ENCODE measurements at regions not wholly inside any gene's neighbourhood (a gene's known extent, or its start where the extent isn't known, plus 50 kb on each side); places are given as distances from the start of the nearest gene placed in this dataset.

GRCh38 chr21:16811970-16812369, 700.9 kb upstream of the CXADR start:
- H3K27ac ChIP-seq (ENCODE audit: low read depth, low read length) = no peak overlapping the region
- H3K9me3 ChIP-seq (ENCODE audit: control insufficient read depth in 1 of 2, low read length in 2 of 2) = peaks cover 10 to 12% of the 10 kb centered on the region in 2 donors
- H3K4me1 ChIP-seq (ENCODE audit: control insufficient read depth in 1 of 2, insufficient read depth in 2 of 2, low read length in 2 of 2) = no peaks in the 10 kb centered on the region
- no peaks in the 10 kb centered on the region for H3K27me3 ChIP-seq (ENCODE audit: control insufficient read depth in 1 of 2, insufficient read depth in 2 of 2, low read length in 2 of 2)
- no peaks in the 10 kb centered on the region for H3K36me3 ChIP-seq (ENCODE audit: control insufficient read depth in 1 of 2, insufficient read depth in 2 of 2, low read length in 2 of 2)
- H3K9ac ChIP-seq (ENCODE audit: low read depth in 1 of 2, low read length in 2 of 2) = no peak overlapping the region
- no peak overlapping the region for H3K4me3 ChIP-seq (ENCODE audit: low read depth in 1 of 2, low read length in 2 of 2)

GRCh38 chr21:16815243-16815642, 697.6 kb upstream of the CXADR start:
- Histone ChIP-seq H3K9ac (ENCODE audit: low read depth in 1 of 2, low read length in 2 of 2) (no peak overlapping the region), H3K36me3 (ENCODE audit: control insufficient read depth in 1 of 2, insufficient read depth in 2 of 2, low read length in 2 of 2) (no peaks in the 10 kb centered on the region), H3K27ac (ENCODE audit: low read depth, low read length) (no peak overlapping the region), H3K4me1 (ENCODE audit: control insufficient read depth in 1 of 2, insufficient read depth in 2 of 2, low read length in 2 of 2) (no peaks in the 10 kb centered on the region), H3K27me3 (ENCODE audit: control insufficient read depth in 1 of 2, insufficient read depth in 2 of 2, low read length in 2 of 2) (no peaks in the 10 kb centered on the region), H3K4me3 (ENCODE audit: low read depth in 1 of 2, low read length in 2 of 2) (no peak overlapping the region), H3K9me3 (ENCODE audit: control insufficient read depth in 1 of 2, low read length in 2 of 2) (peaks cover 4% of the 10 kb centered on the region in 2 donors)

GRCh38 chr21:16821588-16821987, 691.3 kb upstream of the CXADR start:
- Histone ChIP-seq H3K27ac (ENCODE audit: low read depth, low read length) (no peak overlapping the region), H3K4me1 (ENCODE audit: control insufficient read depth in 1 of 2, insufficient read depth in 2 of 2, low read length in 2 of 2) (no peaks in the 10 kb centered on the region), H3K9me3 (ENCODE audit: control insufficient read depth in 1 of 2, low read length in 2 of 2) (peaks cover 19 to 27% of the 10 kb centered on the region in 2 donors), H3K9ac (ENCODE audit: low read depth in 1 of 2, low read length in 2 of 2) (no peak overlapping the region), H3K4me3 (ENCODE audit: low read depth in 1 of 2, low read length in 2 of 2) (no peak overlapping the region), H3K36me3 (ENCODE audit: control insufficient read depth in 1 of 2, insufficient read depth in 2 of 2, low read length in 2 of 2) (no peaks in the 10 kb centered on the region), H3K27me3 (ENCODE audit: control insufficient read depth in 1 of 2, insufficient read depth in 2 of 2, low read length in 2 of 2) (no peaks in the 10 kb centered on the region)

GRCh38 chr21:16829532-16829931, 683.3 kb upstream of the CXADR start:
- Histone ChIP-seq H3K9ac (ENCODE audit: low read depth in 1 of 2, low read length in 2 of 2) (no peak overlapping the region), H3K27ac (ENCODE audit: low read depth, low read length) (no peak overlapping the region), H3K36me3 (ENCODE audit: control insufficient read depth in 1 of 2, insufficient read depth in 2 of 2, low read length in 2 of 2) (no peaks in the 10 kb centered on the region), H3K4me3 (ENCODE audit: low read depth in 1 of 2, low read length in 2 of 2) (no peak overlapping the region), H3K4me1 (ENCODE audit: control insufficient read depth in 1 of 2, insufficient read depth in 2 of 2, low read length in 2 of 2) (no peaks in the 10 kb centered on the region), H3K9me3 (ENCODE audit: control insufficient read depth in 1 of 2, low read length in 2 of 2) (peaks cover 5 to 27% of the 10 kb centered on the region in 2 donors), H3K27me3 (ENCODE audit: control insufficient read depth in 1 of 2, insufficient read depth in 2 of 2, low read length in 2 of 2) (no peaks in the 10 kb centered on the region)

- Histone ChIP-seq H3K27ac (ENCODE audit: low read depth, low read length) (no peak overlapping the region), H3K4me1 (ENCODE audit: control insufficient read depth in 1 of 2, insufficient read depth in 2 of 2, low read length in 2 of 2) (no peaks in the 10 kb centered on the region), H3K4me3 (ENCODE audit: low read depth in 1 of 2, low read length in 2 of 2) (no peak overlapping the region), H3K36me3 (ENCODE audit: control insufficient read depth in 1 of 2, insufficient read depth in 2 of 2, low read length in 2 of 2) (no peaks in the 10 kb centered on the region), H3K27me3 (ENCODE audit: control insufficient read depth in 1 of 2, insufficient read depth in 2 of 2, low read length in 2 of 2) (no peaks in the 10 kb centered on the region), H3K9me3 (ENCODE audit: control insufficient read depth in 1 of 2, low read length in 2 of 2) (peaks cover 7 to 14% of the 10 kb centered on the region in 2 donors), H3K9ac (ENCODE audit: low read depth in 1 of 2, low read length in 2 of 2) (no peak overlapping the region)
Measured at GRCh38 chr21:16832791-16833190, 680.1 kb upstream of the CXADR start.

- no peaks in the 10 kb centered on the region for H3K4me1 ChIP-seq (ENCODE audit: control insufficient read depth in 1 of 2, insufficient read depth in 2 of 2, low read length in 2 of 2)
Measured at GRCh38 chr21:16834791-16835190, 678.1 kb upstream of the CXADR start.

GRCh38 chr21:16837321-16837720, 675.5 kb upstream of the CXADR start:
- H3K4me3 ChIP-seq (ENCODE audit: low read depth in 1 of 2, low read length in 2 of 2) = no peak overlapping the region
- no peak overlapping the region for H3K9ac ChIP-seq (ENCODE audit: low read depth in 1 of 2, low read length in 2 of 2)
- no peaks in the 10 kb centered on the region for H3K27me3 ChIP-seq (ENCODE audit: control insufficient read depth in 1 of 2, insufficient read depth in 2 of 2, low read length in 2 of 2)
- no peak overlapping the region for H3K27ac ChIP-seq (ENCODE audit: low read depth, low read length)
- no peaks in the 10 kb centered on the region for H3K36me3 ChIP-seq (ENCODE audit: control insufficient read depth in 1 of 2, insufficient read depth in 2 of 2, low read length in 2 of 2)
- H3K4me1 ChIP-seq (ENCODE audit: control insufficient read depth in 1 of 2, insufficient read depth in 2 of 2, low read length in 2 of 2) = no peaks in the 10 kb centered on the region
- peaks cover 4 to 12% of the 10 kb centered on the region in 2 donors for H3K9me3 ChIP-seq (ENCODE audit: control insufficient read depth in 1 of 2, low read length in 2 of 2)

More at GRCh38 chr21:16834791-16835190, 678.1 kb upstream of the CXADR start:
- Histone ChIP-seq H3K36me3 (ENCODE audit: control insufficient read depth in 1 of 2, insufficient read depth in 2 of 2, low read length in 2 of 2) (no peaks in the 10 kb centered on the region), H3K27ac (ENCODE audit: low read depth, low read length) (no peak overlapping the region), H3K27me3 (ENCODE audit: control insufficient read depth in 1 of 2, insufficient read depth in 2 of 2, low read length in 2 of 2) (no peaks in the 10 kb centered on the region), H3K9me3 (ENCODE audit: control insufficient read depth in 1 of 2, low read length in 2 of 2) (peaks cover 7 to 13% of the 10 kb centered on the region in 2 donors), H3K9ac (ENCODE audit: low read depth in 1 of 2, low read length in 2 of 2) (no peak overlapping the region), H3K4me3 (ENCODE audit: low read depth in 1 of 2, low read length in 2 of 2) (no peak overlapping the region)

- Histone ChIP-seq H3K27ac (ENCODE audit: low read depth, low read length) (no peak overlapping the region), H3K9ac (ENCODE audit: low read depth in 1 of 2, low read length in 2 of 2) (no peak overlapping the region), H3K27me3 (ENCODE audit: control insufficient read depth in 1 of 2, insufficient read depth in 2 of 2, low read length in 2 of 2) (no peaks in the 10 kb centered on the region), H3K4me3 (ENCODE audit: low read depth in 1 of 2, low read length in 2 of 2) (no peak overlapping the region), H3K36me3 (ENCODE audit: control insufficient read depth in 1 of 2, insufficient read depth in 2 of 2, low read length in 2 of 2) (no peaks in the 10 kb centered on the region), H3K9me3 (ENCODE audit: control insufficient read depth in 1 of 2, low read length in 2 of 2) (peaks cover 4 to 16% of the 10 kb centered on the region in 2 donors), H3K4me1 (ENCODE audit: control insufficient read depth in 1 of 2, insufficient read depth in 2 of 2, low read length in 2 of 2) (no peaks in the 10 kb centered on the region)
Measured at GRCh38 chr21:16837721-16838120, 675.1 kb upstream of the CXADR start.

GRCh38 chr21:16838331-16838730, 674.5 kb upstream of the CXADR start:
- Histone ChIP-seq H3K27ac (ENCODE audit: low read depth, low read length) (no peak overlapping the region), H3K9me3 (ENCODE audit: control insufficient read depth in 1 of 2, low read length in 2 of 2) (peaks cover 4 to 18% of the 10 kb centered on the region in 2 donors), H3K9ac (ENCODE audit: low read depth in 1 of 2, low read length in 2 of 2) (no peak overlapping the region), H3K36me3 (ENCODE audit: control insufficient read depth in 1 of 2, insufficient read depth in 2 of 2, low read length in 2 of 2) (no peaks in the 10 kb centered on the region), H3K4me3 (ENCODE audit: low read depth in 1 of 2, low read length in 2 of 2) (no peak overlapping the region), H3K4me1 (ENCODE audit: control insufficient read depth in 1 of 2, insufficient read depth in 2 of 2, low read length in 2 of 2) (no peaks in the 10 kb centered on the region), H3K27me3 (ENCODE audit: control insufficient read depth in 1 of 2, insufficient read depth in 2 of 2, low read length in 2 of 2) (no peaks in the 10 kb centered on the region)

GRCh38 chr21:16840538-16840937, 672.3 kb upstream of the CXADR start:
- Histone ChIP-seq H3K9me3 (ENCODE audit: control insufficient read depth in 1 of 2, low read length in 2 of 2) (peaks cover 1 to 25% of the 10 kb centered on the region in 2 donors), H3K9ac (ENCODE audit: low read depth in 1 of 2, low read length in 2 of 2) (no peak overlapping the region), H3K36me3 (ENCODE audit: control insufficient read depth in 1 of 2, insufficient read depth in 2 of 2, low read length in 2 of 2) (no peaks in the 10 kb centered on the region), H3K4me1 (ENCODE audit: control insufficient read depth in 1 of 2, insufficient read depth in 2 of 2, low read length in 2 of 2) (no peaks in the 10 kb centered on the region), H3K27ac (ENCODE audit: low read depth, low read length) (no peak overlapping the region), H3K27me3 (ENCODE audit: control insufficient read depth in 1 of 2, insufficient read depth in 2 of 2, low read length in 2 of 2) (no peaks in the 10 kb centered on the region), H3K4me3 (ENCODE audit: low read depth in 1 of 2, low read length in 2 of 2) (no peak overlapping the region)

All from duodenal mucosa (tissue), 2 donors.